Stimulated activated CD4-positive, alpha-beta T cell treated with anti-CD3 and anti-CD28 coated beads, Interleukin-15, amount 100 ng/mL, for 24 hours (primary cell): ENCODE measurements at regions not wholly inside any gene's neighbourhood (a gene's known extent, or its start where the extent isn't known, plus 50 kb on each side); places are given as distances from the start of the nearest gene placed in this dataset.
A peak's percentile ranks its signal among the peaks of the same experiment; 100 is the strongest.
"Not testable (repeated sequence)": the region's sequence is repeated elsewhere in the genome, so short reads cannot be mapped to it uniquely, and the experiment has no call there.

ENCODE experiments used
- DNase-seq: peaks from one replicate; pipeline ENCODE4 v3.0.0-alpha.2; 2020

GRCh38 chr15:31488437-31489204 lies 162.0 kb downstream of the KLF13 start:
- DNase-seq: peak; percentile 49

DNA sequence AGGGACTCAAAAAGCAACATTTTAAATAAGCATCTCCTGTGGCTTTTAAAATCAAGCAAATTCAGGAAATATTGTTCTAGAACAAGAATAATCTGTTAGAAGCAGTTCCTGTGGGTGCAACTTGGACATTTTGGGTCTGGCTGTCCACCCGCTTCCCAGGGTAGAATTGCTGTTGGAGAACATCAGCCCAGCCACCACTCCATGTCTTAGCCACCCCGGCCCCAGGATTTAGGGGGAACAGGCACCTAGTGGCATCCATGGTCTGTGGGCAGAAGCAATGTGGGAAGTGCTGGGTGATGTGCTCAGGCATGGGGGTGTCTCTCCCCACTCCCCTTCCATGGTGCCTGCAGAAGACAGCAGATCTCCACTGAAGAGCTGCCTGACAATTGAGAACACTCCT lies 162.6 kb downstream of the KLF13 start:
- DNase-seq: no peak

- peak; percentile 53 for DNase-seq
Observed at GRCh38 chr15:31489801-31490646, 163.4 kb downstream of the KLF13 start.

DNA sequence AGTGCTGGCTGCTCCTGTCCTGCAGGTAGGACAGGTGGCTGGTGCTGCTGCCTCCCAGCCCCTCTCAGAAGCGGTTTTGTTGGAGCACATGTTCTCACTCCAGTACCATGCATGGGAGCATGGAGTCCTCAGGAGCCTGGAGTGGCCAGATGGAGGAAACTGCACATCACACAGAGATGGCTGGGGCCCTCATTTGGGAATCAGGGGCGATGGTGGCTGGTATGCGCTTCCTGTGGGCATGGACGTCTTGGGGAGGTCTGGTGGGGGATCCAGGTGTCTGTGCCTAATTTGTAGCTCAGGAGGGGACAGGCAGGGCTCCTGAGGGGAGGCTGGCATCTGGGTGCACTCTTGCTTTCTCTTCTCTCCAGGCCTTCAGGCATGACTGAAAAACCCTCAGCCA lies 168.2 kb downstream of the KLF13 start:
- no peak for DNase-seq

DNA sequence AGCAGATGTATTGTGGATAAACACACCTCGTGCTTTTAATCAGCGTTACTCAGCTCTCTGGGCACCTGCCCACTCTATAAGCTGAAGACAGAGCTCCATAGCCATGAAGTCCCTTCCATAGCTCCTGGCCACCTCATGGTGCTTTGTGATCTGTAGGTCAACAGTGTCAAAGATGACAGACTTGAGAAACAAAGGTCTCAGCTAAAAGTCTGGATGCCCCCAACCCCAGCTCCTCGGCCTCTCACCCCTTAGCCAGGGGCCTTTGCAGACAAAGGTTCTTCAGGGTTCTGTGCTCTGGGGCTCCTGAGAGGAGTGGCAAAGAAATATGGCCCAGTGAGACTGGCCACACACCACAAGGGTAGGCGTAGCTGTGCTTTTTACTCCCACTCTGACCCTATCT lies 168.6 kb downstream of the KLF13 start:
- DNase-seq: no peak

DNA sequence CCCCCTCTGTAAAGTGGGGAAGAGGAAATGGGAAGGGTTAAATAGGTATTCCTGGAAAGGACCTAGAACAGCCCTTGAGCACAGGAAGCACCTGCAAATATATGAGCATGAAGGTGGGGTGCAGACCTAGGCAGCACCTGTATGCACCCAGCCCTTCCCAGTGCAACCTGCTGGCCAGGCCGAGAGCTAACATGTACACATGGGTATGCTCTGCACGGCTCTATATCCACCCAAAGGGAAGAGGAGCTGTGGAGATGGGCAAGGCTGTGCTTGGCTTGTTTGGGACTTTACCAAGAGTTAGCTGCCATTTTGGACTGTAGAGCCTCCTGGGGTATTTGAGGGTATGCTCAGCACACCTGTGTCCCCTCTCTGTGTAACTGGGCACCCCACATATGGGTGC lies 171.2 kb downstream of the KLF13 start:
- DNase-seq: no peak

GRCh38 chr15:31498329-31498728 lies 171.7 kb downstream of the KLF13 start:
- no peak for DNase-seq

DNA sequence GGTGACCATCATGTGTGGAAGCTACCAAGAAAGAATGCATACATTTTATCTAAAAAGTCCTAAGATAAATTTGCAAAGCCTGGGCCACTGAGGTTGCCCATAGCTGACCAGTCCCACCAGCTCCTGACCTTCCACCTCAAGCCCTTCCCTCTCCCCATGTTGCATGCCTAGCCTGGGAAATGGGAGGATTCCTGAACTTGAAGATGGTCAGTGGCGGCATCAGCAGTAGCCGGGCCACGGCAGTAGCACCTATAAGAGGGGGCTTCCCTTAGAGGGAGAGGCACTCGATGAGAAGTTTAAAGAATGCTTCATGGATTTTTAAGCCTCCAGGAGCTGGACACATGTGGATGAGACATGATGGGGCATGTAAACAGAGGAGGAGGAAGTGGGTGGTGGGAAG lies 172.1 kb downstream of the KLF13 start:
- no peak for DNase-seq

DNA sequence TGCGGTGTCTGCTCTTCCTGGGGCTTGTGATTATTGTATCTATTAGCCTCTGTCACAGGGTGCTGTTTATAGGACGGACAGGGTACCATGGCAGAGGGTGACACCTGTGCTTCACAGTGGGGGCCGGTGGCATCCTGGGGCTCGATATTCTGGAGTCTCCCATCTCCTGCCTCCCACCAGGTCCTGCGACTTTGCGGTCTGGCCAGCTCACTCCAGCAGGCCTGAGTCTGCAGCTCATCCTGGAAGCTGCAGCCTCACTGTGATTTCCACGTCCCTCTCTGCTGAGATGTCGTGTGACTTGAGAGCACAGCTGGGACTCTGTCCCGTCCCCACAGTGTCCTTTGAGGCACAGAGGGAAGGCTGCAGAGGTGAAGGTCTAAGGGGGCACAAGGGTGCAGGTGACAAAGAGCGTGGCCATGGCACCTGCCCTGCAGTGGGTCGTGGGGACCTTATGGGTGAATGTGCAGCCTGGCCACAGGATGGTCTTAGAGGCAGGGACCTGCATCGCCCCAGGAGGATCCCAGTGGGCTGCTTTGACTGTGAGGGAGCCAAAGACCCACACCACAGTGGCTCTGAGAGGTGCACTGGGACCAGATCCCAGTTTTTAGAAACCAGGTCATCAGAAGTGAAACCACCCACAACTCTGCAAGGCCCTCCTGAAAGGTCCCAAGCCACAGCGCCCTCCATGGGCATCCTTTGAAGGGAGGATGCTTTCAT lies 172.8 kb downstream of the KLF13 start:
- DNase-seq: no peak

DNA sequence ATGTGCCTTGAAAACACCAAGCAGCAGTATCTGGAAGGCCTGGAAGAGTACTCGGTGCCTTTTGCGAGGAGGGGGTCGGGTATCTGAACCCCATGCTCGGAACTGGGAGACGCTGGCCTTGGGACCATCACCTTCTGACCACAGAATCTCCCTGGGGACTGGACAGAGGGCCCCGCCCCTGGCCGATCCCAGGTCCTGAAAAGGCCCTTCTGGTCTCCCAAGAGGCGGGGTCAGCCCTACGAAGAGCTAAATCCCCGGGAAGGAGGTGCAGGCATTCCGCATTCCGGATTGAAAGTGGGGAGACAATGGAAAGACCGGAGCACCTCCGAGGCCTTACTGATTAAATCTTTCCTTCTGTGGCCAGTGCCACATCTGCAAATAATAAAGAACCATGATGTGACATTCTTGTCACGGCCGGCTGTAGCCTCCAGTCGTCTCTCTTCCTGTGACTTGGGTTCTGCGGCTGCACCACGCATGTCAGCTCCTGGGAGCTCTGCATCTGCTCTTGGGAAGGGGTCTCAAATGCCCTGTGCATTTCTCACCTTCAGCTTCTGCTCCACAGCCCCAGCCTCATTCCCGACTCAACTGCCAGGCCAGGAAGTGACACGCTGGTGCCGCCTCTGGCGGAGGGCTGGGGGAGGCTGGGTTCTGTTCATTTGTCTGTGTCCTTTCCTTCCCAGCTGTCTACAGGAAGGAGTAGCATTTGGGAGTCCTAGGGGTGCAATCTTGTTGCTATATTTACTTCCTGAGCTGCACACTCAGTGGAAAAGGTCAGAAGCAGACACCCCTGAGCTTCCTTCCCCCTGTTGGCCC lies 173.5 kb downstream of the KLF13 start:
- DNase-seq: no peak

GRCh38 chr15:31500766-31501449 lies 174.3 kb downstream of the KLF13 start:
- DNase-seq: no peak

GRCh38 chr15:31501536-31502157 lies 175.0 kb downstream of the KLF13 start:
- DNase-seq: no peak

DNA sequence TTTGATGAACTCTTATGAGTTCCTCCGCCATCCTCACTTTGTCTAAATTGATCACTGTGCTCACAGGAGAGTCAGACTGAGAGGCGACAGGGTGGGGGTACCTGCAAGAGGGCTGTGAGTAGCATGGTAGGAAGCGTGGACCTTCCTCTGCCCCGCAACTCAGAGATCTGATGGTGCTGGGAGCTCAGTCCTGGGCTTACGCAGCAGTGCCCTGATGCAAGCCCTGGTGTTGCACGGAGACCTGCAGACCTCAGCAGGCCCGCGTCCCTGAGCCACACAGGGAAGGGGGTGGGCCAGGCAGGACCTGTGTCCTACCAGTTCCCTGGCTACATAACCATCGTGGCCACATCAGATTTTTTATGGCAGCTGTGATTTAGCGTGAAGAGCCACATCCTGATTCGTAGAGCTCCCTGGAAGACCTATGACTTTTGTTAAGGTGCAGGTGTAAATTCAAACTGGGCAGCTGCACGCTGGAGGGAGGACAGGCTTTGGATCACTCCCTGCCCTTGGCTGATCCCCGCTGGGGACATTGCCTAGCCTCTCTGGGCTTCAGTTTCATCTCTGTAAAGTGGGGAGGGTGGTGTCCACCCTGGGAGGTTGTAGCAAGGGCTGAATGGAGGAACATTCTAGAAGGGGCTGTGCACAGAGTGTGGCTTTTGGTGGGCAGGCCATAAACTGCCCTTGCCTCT lies 176.1 kb downstream of the KLF13 start:
- no peak for DNase-seq

GRCh38 chr15:31503256-31503655 lies 176.6 kb downstream of the KLF13 start:
- no peak for DNase-seq

- no peak for DNase-seq
Observed at GRCh38 chr15:31503758-31504461, 177.3 kb downstream of the KLF13 start.

- no peak for DNase-seq
Observed at GRCh38 chr15:31504462-31504839, 177.8 kb downstream of the KLF13 start.

GRCh38 chr15:31507573-31507972 lies 180.9 kb downstream of the KLF13 start:
- not testable (repeated sequence) for DNase-seq

DNA sequence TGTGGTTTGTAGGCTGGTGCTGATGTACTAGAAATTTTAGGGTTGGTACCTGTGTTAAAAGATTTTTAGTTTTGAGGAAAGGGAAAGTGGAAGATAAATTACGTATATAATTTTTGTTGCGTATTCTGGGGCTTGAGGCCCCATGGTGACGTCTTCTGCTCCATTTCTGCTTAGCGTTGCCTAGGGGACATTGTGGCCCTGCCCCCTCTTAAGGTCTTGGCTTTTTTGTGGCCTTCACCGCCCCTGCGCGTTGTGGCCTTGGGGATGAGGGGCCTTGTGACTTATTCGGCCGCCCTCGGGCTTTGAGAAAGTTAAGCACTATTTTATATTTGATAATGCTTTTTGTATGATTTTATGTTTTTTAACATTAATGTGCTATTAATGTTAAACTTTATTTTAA lies 182.0 kb downstream of the KLF13 start:
- DNase-seq: no peak

DNA sequence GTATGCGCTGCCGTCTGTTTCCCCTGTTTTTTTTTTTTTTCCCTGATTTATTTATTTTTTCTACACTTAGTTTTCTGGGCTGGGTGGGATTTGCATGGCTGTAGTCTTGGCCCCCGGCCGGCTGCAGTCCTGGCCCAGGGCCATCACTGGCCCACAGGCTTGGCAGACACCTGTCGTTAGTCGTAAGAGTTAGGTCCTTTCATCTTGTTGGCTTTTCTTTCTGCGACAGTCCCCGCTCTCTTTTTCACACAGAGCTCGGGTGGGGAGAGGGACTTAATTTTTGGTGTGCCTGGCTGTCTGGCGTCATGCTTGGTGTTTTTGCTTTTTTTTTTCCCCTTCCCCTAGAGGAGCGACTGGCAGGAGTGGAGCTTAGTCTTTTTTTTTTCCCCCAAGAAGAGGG lies 183.4 kb downstream of the KLF13 start:
- DNase-seq: no peak

DNA sequence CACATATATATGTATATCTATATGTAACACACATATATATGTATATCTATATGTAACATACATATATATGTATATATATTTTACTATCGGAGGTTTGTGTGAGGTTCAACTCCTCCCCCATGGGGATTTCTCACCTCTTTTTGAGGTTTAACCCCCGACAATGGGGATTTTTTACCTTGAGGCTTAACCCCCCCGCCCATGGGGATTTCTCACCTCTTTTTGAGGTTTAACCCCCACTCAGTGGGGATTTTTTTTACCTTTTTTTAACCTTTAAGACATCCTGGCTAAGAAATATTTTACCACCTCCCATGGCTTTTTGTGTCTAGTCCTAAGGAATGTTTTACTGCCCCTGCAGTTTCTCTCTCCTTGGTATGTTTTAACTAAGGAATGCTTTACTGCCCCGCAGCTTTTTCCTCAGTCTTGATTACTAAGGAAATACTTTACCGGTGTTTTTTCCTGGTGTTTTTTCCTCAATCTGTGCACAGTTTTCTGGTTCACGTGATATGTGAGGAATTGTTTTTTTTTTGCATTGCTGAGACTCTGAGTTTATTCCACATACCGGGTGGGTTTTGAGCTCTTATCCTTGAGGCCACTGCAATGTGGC lies 185.2 kb downstream of the KLF13 start:
- DNase-seq: peak; percentile 63
